Calu3 (cell line): ENCODE measurements at regions not wholly inside any gene's neighbourhood (a gene's known extent, or its start where the extent isn't known, plus 50 kb on each side); places are given as distances from the start of the nearest gene placed in this dataset.

Source experiments
- BruUV-seq: library from RNA; stranded (reverse); fragments of 400-500 nt; replicated peaks from 2 replicates; lab custom pipeline; 2021; lab: Mats Ljungman, UMichigan
- CTCF ChIA-PET: fragments of 300-600 bp; sonication (Branson Sonifier 250); formaldehyde crosslinking; loops from one replicate; lab custom pipeline; 2022; ENCODE audit warnings: antibody characterized with exemption; lab: Charles Lee
- DNase-seq: peaks from one replicate; pipeline ENCODE4 v3.0.0; 2022
- H3K27ac Mint-ChIP-seq: one replicate; pipeline ENCODE4 v1.8.0; 2022; ENCODE audit warnings: mixed read lengths; ENCODE audit not compliant: unreplicated experiment
- H3K27me3 Mint-ChIP-seq: one replicate; pipeline ENCODE4 v1.8.0; 2022; ENCODE audit warnings: mixed read lengths; ENCODE audit not compliant: unreplicated experiment
- H3K36me3 Mint-ChIP-seq: one replicate; pipeline ENCODE4 v1.8.0; 2022; ENCODE audit warnings: mild to moderate bottlenecking, moderate library complexity, mixed read lengths; ENCODE audit not compliant: insufficient read depth, unreplicated experiment
- H3K4me1 Mint-ChIP-seq: one replicate; pipeline ENCODE4 v1.8.0; 2022; ENCODE audit warnings: mild to moderate bottlenecking, low read depth, mixed read lengths; ENCODE audit not compliant: unreplicated experiment
- H3K4me3 Mint-ChIP-seq: one replicate; pipeline ENCODE4 v1.8.0; 2022; ENCODE audit warnings: mild to moderate bottlenecking, low read depth, moderate library complexity, mixed read lengths; ENCODE audit not compliant: unreplicated experiment
- H3K9me3 Mint-ChIP-seq: one replicate; pipeline ENCODE4 v1.8.0; 2022; ENCODE audit warnings: low read depth, mixed read lengths; ENCODE audit not compliant: unreplicated experiment
- CTCF ChIP-seq: fragments of 200-600 bp; IDR thresholded peaks from one replicate; pipeline ENCODE4 v1.8.0; 2022; ENCODE audit warnings: antibody characterized with exemption; ENCODE audit not compliant: unreplicated experiment
- intact Hi-C: fragments of 100-400 bp; cut with micrococcal nuclease; formaldehyde crosslinking; loops from one replicate; pipeline ENCODE4 v1.10.0; 2022; ENCODE audit not compliant: unreplicated experiment

GRCh38 chr14:76271041-76271755 lies 104.7 kb upstream of the ESRRB start:
- peaks cover 40% of the 10 kb centered on the region for H3K27me3 Mint-ChIP-seq
- no peaks in the 10 kb centered on the region for H3K36me3 Mint-ChIP-seq
- no TSS peak for BruUV-seq
- intact Hi-C loops = no loop called here
- H3K4me1 Mint-ChIP-seq = no peaks in the 10 kb centered on the region
- no peak for TF ChIP-seq CTCF
- no peak overlapping the region for H3K4me3 Mint-ChIP-seq
- CTCF ChIA-PET = no interaction called here
- no peaks in the 10 kb centered on the region for H3K9me3 Mint-ChIP-seq
- DNase-seq = no peak
- no peak overlapping the region for H3K27ac Mint-ChIP-seq

GRCh38 chr14:76272349-76272748 lies 103.6 kb upstream of the ESRRB start:
- TF ChIP-seq CTCF = no peak
- Mint-ChIP-seq H3K27me3 (peaks cover 40% of the 10 kb centered on the region), H3K27ac (no peak overlapping the region), H3K36me3 (no peaks in the 10 kb centered on the region), H3K4me3 (no peak overlapping the region), H3K4me1 (no peaks in the 10 kb centered on the region), H3K9me3 (no peaks in the 10 kb centered on the region)
- no TSS peak for BruUV-seq
- intact Hi-C loops = no loop called here
- no peak for DNase-seq
- CTCF ChIA-PET = no interaction called here

DNA sequence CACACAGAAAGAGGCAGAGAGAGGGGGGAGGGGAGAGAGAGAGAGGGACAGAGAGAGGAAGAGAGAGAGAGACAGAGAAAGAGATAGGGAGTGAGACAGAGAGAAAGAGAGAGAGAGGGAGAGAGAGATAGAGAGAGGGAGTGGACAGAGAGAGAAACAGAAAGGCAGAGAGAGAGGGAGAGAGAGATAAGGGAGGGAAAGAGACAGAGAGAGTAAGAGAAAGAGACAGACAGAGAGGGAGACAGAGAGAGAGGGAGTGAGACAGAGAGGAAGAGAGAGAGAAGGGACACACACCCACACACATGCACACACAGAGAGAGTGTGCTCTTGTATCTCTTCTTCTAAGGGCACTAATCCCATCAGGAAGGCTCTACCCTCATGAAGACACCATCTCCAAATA lies 103.2 kb upstream of the ESRRB start:
- H3K36me3 Mint-ChIP-seq = no peaks in the 10 kb centered on the region
- CTCF ChIA-PET = no interaction called here
- intact Hi-C loops = no loop called here

GRCh38 chr14:76273346-76273745 lies 102.6 kb upstream of the ESRRB start:
- no peak for DNase-seq
- Mint-ChIP-seq H3K27ac (no peak overlapping the region), H3K27me3 (peaks cover 40% of the 10 kb centered on the region), H3K36me3 (no peaks in the 10 kb centered on the region), H3K9me3 (no peaks in the 10 kb centered on the region), H3K4me3 (no peak overlapping the region), H3K4me1 (no peaks in the 10 kb centered on the region)
- no peak for TF ChIP-seq CTCF
- CTCF ChIA-PET = no interaction called here
- BruUV-seq = no TSS peak
- intact Hi-C loops = no loop called here

More for the DNA sequence above, 103.2 kb upstream of the ESRRB start:
- no peaks in the 10 kb centered on the region for H3K4me1 Mint-ChIP-seq
- H3K27me3 Mint-ChIP-seq = peaks cover 40% of the 10 kb centered on the region
- DNase-seq = no peak
- no peak for TF ChIP-seq CTCF
- H3K27ac Mint-ChIP-seq = no peak overlapping the region
- H3K9me3 Mint-ChIP-seq = no peaks in the 10 kb centered on the region
- BruUV-seq = no TSS peak
- no peak overlapping the region for H3K4me3 Mint-ChIP-seq
